PFSK-1 (cell line): ENCODE measurements at regions not wholly inside any gene's neighbourhood (a gene's known extent, or its start where the extent isn't known, plus 50 kb on each side); places are given as distances from the start of the nearest gene placed in this dataset.

Experiments
- FOXP2 ChIP-seq: optimal IDR thresholded peaks from 2 replicates; pipeline ENCODE3; 2011; ENCODE audit warnings: borderline replicate concordance, control low read depth, inconsistent platforms; ENCODE audit not compliant: insufficient read depth; ENCODE audit errors: extremely low read length, extremely low read depth
- POLR2AphosphoS5 ChIP-seq: IDR thresholded peaks from 2 replicates; pipeline ENCODE4 v1.6.1; 2012; ENCODE audit warnings: low read depth, mild to moderate bottlenecking, control low read depth, low read length, moderate library complexity
- REST ChIP-seq, 2 experiments: IDR thresholded peaks; 2 replicates each; pipeline versions ENCODE4 v1.6.1 to v1.8.0; 2011 to 2012; ENCODE audit warnings: low read depth in 2 of 2, low read length in 2 of 2, control low read depth in 1 of 2, inconsistent platforms in 1 of 2, mild to moderate bottlenecking in 1 of 2, moderate library complexity in 1 of 2; ENCODE audit not compliant: insufficient read depth in 1 of 2
- SIN3A ChIP-seq: IDR thresholded peaks from 2 replicates; pipeline ENCODE4 v1.6.1; 2012; ENCODE audit warnings: mild to moderate bottlenecking, low read length, moderate library complexity, borderline replicate concordance; ENCODE audit not compliant: insufficient read depth
- TAF1 ChIP-seq: IDR thresholded peaks from 2 replicates; pipeline ENCODE4 v1.6.1; 2012; ENCODE audit warnings: low read length, control low read depth, borderline replicate concordance; ENCODE audit not compliant: insufficient read depth

DNA sequence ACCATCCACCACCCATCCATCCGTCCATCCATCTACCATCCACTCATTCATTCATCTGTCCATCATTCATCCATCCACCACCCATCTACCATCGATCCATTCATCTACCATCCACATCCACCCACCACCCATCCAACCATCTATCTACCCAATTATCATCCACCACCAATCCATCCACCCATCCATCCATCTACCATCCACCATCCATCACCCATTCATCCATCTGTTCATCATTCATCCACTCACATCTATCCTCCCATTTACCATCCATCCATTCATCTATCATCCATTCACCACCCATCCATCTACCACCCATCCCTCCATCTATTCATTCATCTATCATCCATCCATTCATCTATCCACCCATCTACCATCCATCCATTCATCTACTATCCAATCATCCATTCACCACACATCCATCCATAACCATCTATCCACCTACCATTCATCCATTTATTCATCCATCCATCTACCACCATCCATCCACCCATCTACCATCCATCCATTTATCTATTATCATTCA, 188.8 kb downstream of the JCAD start:
- TF ChIP-seq TAF1 = no peak
- no peak for TF ChIP-seq POLR2AphosphoS5
- no peak for TF ChIP-seq REST (IDR thresholded peaks at IDR 0.05; ENCODE audit: insufficient read depth in 1 of 2, low read depth in 2 of 2, low read length in 2 of 2)
- TF ChIP-seq SIN3A = no peak
- TF ChIP-seq FOXP2 = no peak

- no peak for TF ChIP-seq SIN3A
- TF ChIP-seq TAF1 = no peak
- no peak for TF ChIP-seq FOXP2
- TF ChIP-seq REST (IDR thresholded peaks at IDR 0.05; ENCODE audit: insufficient read depth in 1 of 2, low read depth in 2 of 2, low read length in 2 of 2) = no peak
- TF ChIP-seq POLR2AphosphoS5 = no peak
These were observed 189.8 kb downstream of the JCAD start for GRCh38 chr10:29869593-29869992.

DNA sequence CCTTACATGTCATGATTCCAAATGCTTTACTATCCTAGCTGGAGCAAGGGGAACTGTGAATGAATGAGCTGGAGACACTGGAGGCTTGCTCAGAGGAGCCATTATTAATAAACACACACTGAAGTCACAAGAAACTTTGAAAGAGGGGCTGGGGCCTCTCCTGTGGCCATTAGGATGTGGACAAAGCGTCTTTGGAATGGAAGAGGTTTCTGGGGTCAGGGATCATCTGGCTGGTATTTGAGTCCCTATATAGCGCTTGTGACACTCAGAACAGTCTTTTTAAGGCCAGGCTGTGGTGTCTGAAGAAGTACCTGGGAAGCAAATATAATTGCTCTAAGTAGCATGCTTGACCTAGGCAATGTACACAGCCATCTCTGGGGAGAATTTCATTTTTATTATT, 193.0 kb downstream of the JCAD start:
- TF ChIP-seq SIN3A (no peak), REST (IDR thresholded peaks at IDR 0.05; ENCODE audit: insufficient read depth in 1 of 2, low read depth in 2 of 2, low read length in 2 of 2) (no peak), POLR2AphosphoS5 (no peak), TAF1 (no peak), FOXP2 (no peak)

DNA sequence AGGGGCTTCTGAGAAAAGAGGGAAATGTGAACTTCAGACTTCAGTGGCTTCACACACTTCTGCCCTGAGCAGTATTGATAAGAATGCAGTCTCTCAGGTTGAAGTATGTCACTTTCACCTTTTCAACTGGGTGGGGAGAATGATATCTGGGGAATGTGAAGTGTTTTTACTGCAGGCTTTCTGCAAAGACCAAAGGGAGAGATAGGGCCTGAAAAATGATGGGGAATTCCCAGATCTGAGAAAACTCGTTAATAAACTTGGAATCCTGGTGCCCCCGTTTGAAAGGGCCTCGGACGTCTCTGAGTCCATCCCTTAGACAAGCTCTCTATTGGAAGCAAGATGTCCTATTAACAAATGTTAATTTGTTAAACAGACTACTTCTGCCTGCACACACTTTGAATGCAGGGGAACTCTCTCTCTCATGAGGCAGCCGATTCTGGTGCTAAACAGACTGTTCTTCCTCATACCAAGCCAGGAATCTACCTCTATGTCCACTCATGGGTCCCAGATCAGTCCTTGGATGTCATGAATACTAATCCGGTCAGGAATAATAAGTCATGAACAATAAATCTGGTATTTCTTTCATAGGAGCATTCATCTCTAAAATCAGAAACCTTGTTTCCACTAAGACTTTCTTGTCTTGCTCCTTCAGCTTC, 193.6 kb downstream of the JCAD start:
- TF ChIP-seq POLR2AphosphoS5 = no peak
- no peak for TF ChIP-seq REST (IDR thresholded peaks at IDR 0.05; ENCODE audit: insufficient read depth in 1 of 2, low read depth in 2 of 2, low read length in 2 of 2)
- no peak for TF ChIP-seq SIN3A
- no peak for TF ChIP-seq TAF1
- TF ChIP-seq FOXP2 = no peak
